ENCODE measurements at regions not wholly inside any gene's neighbourhood (a gene's known extent, or its start where the extent isn't known, plus 50 kb on each side); places are given as distances from the start of the nearest gene placed in this dataset.

- Histone ChIP-seq H3K27me3 (ENCODE audit: low read length) (no peaks in the 10 kb centered on the region), H3F3A (ENCODE audit: low read length, unreplicated experiment) (no peaks in the 10 kb centered on the region), H3K4me1 (ENCODE audit: insufficient read depth, low read length) (peaks cover 65% of the 10 kb centered on the region), H3K9ac (ENCODE audit: low read length) (peak overlapping the region; percentile 15; the same call in 1 of the 2 replicates), H3K4me2 (ENCODE audit: low read length) (peak overlapping the region; percentile 72), H3K36me3 (ENCODE audit: low read depth, low read length) (no peaks in the 10 kb centered on the region), H3K9me2 (replicated peaks; ENCODE audit: low read length) (no peaks in the 10 kb centered on the region), H3K9me3 (ENCODE audit: low read length) (no peaks in the 10 kb centered on the region), H3K79me2 (ENCODE audit: low read length) (no peaks in the 10 kb centered on the region), H3K4me3 (ENCODE audit: low read length) (peak overlapping the region; percentile 43), H3K27ac (ENCODE audit: low read length) (peak overlapping the region; percentile 74), H4K20me1 (ENCODE audit: low read length) (no peaks in the 10 kb centered on the region), H2AFZ (ENCODE audit: low read length) (peak overlapping the region; percentile 8)
- ATAC-seq (peak; percentile 49), DNase-seq (peak; percentile 98)
- TF ChIP-seq EZH2phosphoT487 (IDR thresholded peaks at IDR 0.05; ENCODE audit: borderline replicate concordance, low read length): no peak
- TF ChIP-seq, protein P1, sequence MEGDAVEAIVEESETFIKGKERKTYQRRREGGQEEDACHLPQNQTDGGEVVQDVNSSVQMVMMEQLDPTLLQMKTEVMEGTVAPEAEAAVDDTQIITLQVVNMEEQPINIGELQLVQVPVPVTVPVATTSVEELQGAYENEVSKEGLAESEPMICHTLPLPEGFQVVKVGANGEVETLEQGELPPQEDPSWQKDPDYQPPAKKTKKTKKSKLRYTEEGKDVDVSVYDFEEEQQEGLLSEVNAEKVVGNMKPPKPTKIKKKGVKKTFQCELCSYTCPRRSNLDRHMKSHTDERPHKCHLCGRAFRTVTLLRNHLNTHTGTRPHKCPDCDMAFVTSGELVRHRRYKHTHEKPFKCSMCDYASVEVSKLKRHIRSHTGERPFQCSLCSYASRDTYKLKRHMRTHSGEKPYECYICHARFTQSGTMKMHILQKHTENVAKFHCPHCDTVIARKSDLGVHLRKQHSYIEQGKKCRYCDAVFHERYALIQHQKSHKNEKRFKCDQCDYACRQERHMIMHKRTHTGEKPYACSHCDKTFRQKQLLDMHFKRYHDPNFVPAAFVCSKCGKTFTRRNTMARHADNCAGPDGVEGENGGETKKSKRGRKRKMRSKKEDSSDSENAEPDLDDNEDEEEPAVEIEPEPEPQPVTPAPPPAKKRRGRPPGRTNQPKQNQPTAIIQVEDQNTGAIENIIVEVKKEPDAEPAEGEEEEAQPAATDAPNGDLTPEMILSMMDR (conservative IDR thresholded peaks at IDR 0.05; ENCODE audit: low read depth, low read length): no peak
- no peak for TF ChIP-seq EZH2 (IDR thresholded peaks at IDR 0.05; ENCODE audit: low read length, unreplicated experiment)
- intact Hi-C loops (cut with micrococcal nuclease): loop anchor here (5.0 kb wide), 2 partner anchors 46 to 114 kb away; no protein-coding TSS in a partner anchor
- ChIA-PET CTCF (interaction anchor here (1.1 kb wide), 1 partner anchor 44 kb away, joined by 4 read pairs; no protein-coding TSS in a partner anchor), POLR2A (ENCODE audit: unreplicated experiment) (interaction anchor here (0.5 to 0.7 kb wide), 2 partner anchors 56 to 66 kb away, joined by 3 to 4 read pairs; no protein-coding TSS in a partner anchor)
- BruUV-seq (replicated peaks): no TSS peak
Measured at GRCh38 chr20:58131551-58132142, 96.8 kb downstream of the ANKRD60 start.

- Histone ChIP-seq H2AFZ (ENCODE audit: low read length) (peak overlapping the region; percentile 8), H3K4me2 (ENCODE audit: low read length) (peak overlapping the region; percentile 72), H3K9me2 (replicated peaks; ENCODE audit: low read length) (no peaks in the 10 kb centered on the region), H3K27me3 (ENCODE audit: low read length) (no peaks in the 10 kb centered on the region), H3K4me3 (ENCODE audit: low read length) (peak overlapping the region; percentile 43), H4K20me1 (ENCODE audit: low read length) (no peaks in the 10 kb centered on the region), H3K4me1 (ENCODE audit: insufficient read depth, low read length) (peaks cover 62% of the 10 kb centered on the region), H3K79me2 (ENCODE audit: low read length) (no peaks in the 10 kb centered on the region), H3K9ac (ENCODE audit: low read length) (peak overlapping the region; percentile 6; the same call in 1 of the 2 replicates), H3K36me3 (ENCODE audit: low read depth, low read length) (no peaks in the 10 kb centered on the region), H3K27ac (ENCODE audit: low read length) (peak overlapping the region; percentile 74), H3K9me3 (ENCODE audit: low read length) (no peaks in the 10 kb centered on the region), H3F3A (ENCODE audit: low read length, unreplicated experiment) (no peaks in the 10 kb centered on the region)
- DNase-seq (peak; percentile 30), ATAC-seq (no peak)
- TF ChIP-seq, protein P1 (conservative IDR thresholded peaks at IDR 0.05; ENCODE audit: low read depth, low read length): no peak
- no peak for TF ChIP-seq EZH2phosphoT487 (IDR thresholded peaks at IDR 0.05; ENCODE audit: borderline replicate concordance, low read length)
- no peak for TF ChIP-seq EZH2 (IDR thresholded peaks at IDR 0.05; ENCODE audit: low read length, unreplicated experiment)
- BruUV-seq (replicated peaks): no TSS peak
- ChIA-PET POLR2A (ENCODE audit: unreplicated experiment) (no interaction called here), CTCF (interaction anchor here (1.1 kb wide), 1 partner anchor 44 kb away, joined by 4 read pairs; no protein-coding TSS in a partner anchor)
- intact Hi-C loops (cut with micrococcal nuclease): loop anchor here (5.0 kb wide), 2 partner anchors 46 to 114 kb away; no protein-coding TSS in a partner anchor
Measured at GRCh38 chr20:58131151-58131550, 97.3 kb downstream of the ANKRD60 start.

GRCh38 chr20:58130581-58130980, 97.9 kb downstream of the ANKRD60 start:
- BruUV-seq (replicated peaks): no TSS peak
- H3K9me3 ChIP-seq (ENCODE audit: low read length): peaks cover 3% of the 10 kb centered on the region; the same call in 1 of the 2 replicates
- no peak overlapping the region for H3K9ac ChIP-seq (ENCODE audit: low read length)
- no peaks in the 10 kb centered on the region for H4K20me1 ChIP-seq (ENCODE audit: low read length)
- intact Hi-C loops (cut with micrococcal nuclease): loop anchor here (5.0 kb wide), 2 partner anchors 47 to 113 kb away; no protein-coding TSS in a partner anchor
- ChIA-PET CTCF (no interaction called here), POLR2A (ENCODE audit: unreplicated experiment) (no interaction called here)
- H2AFZ ChIP-seq (ENCODE audit: low read length): no peak overlapping the region
- 0 out of 2 replicates have a peak overlapping the region, but pooled peaks have one; percentile 72 for H3K4me2 ChIP-seq (ENCODE audit: low read length)
- H3K27ac ChIP-seq (ENCODE audit: low read length): no peak overlapping the region
- TF ChIP-seq EZH2 (IDR thresholded peaks at IDR 0.05; ENCODE audit: low read length, unreplicated experiment): no peak
- TF ChIP-seq EZH2phosphoT487 (IDR thresholded peaks at IDR 0.05; ENCODE audit: borderline replicate concordance, low read length): no peak
- TF ChIP-seq, protein P1 (conservative IDR thresholded peaks at IDR 0.05; ENCODE audit: low read depth, low read length): no peak
- DNase-seq (no peak), ATAC-seq (no peak)
- no peak overlapping the region for H3K4me3 ChIP-seq (ENCODE audit: low read length)
- no peaks in the 10 kb centered on the region for H3K36me3 ChIP-seq (ENCODE audit: low read depth, low read length)
- no peaks in the 10 kb centered on the region for H3K9me2 ChIP-seq (replicated peaks; ENCODE audit: low read length)
- no peaks in the 10 kb centered on the region for H3K79me2 ChIP-seq (ENCODE audit: low read length)
- no peaks in the 10 kb centered on the region for H3K27me3 ChIP-seq (ENCODE audit: low read length)
- peaks cover 57% of the 10 kb centered on the region for H3K4me1 ChIP-seq (ENCODE audit: insufficient read depth, low read length)
- H3F3A ChIP-seq (ENCODE audit: low read length, unreplicated experiment): no peaks in the 10 kb centered on the region
